Suprapubic skin (tissue), 4 donors: ENCODE measurements at regions not wholly inside any gene's neighbourhood (a gene's known extent, or its start where the extent isn't known, plus 50 kb on each side); places are given as distances from the start of the nearest gene placed in this dataset.
"Not testable (repeated sequence)": the region's sequence is repeated elsewhere in the genome, so short reads cannot be mapped to it uniquely, and the experiment has no call there.

Experiments used
- DNase-seq, 2 donors: peaks; one replicate each; pipeline ENCODE4 v3.0.0-alpha.2; 2019; ENCODE audit warnings: low spot score in 2 of 2
- H3K27ac ChIP-seq: fragments of 200-600 bp; sonication (generic); one replicate; pipeline ENCODE4 v1.5.1; 2019
- H3K27me3 ChIP-seq: fragments of 200-600 bp; sonication (generic); one replicate; pipeline ENCODE4 v1.5.1; 2019
- H3K36me3 ChIP-seq: fragments of 200-600 bp; sonication (generic); one replicate; pipeline ENCODE4 v1.5.1; 2019
- H3K4me1 ChIP-seq: fragments of 200-600 bp; sonication (generic); one replicate; pipeline ENCODE4 v1.5.1; 2019
- H3K4me3 ChIP-seq: fragments of 200-600 bp; sonication (generic); one replicate; pipeline ENCODE4 v1.5.1; 2019; ENCODE audit warnings: mild to moderate bottlenecking
- H3K9me3 ChIP-seq: fragments of 200-600 bp; sonication (generic); one replicate; pipeline ENCODE4 v1.5.1; 2019
- CTCF ChIP-seq, 2 donors: fragments of 200-600 bp in 1 of 2; fragments of 450-650 bp in 1 of 2; sonication (generic) in 1 of 2; IDR thresholded peaks; one replicate each; pipeline ENCODE4 v1.5.1; 2016 to 2019; ENCODE audit warnings: antibody characterized with exemption in 2 of 2, mild to moderate bottlenecking in 1 of 2, moderate library complexity in 1 of 2
- EP300 ChIP-seq: sonication (generic); formaldehyde crosslinking; IDR thresholded peaks from one replicate; pipeline ENCODE4 v1.6.1; 2017; ENCODE audit warnings: antibody characterized with exemption
- POLR2A ChIP-seq, 2 donors: fragments of 450-650 bp; IDR thresholded peaks; one replicate each; pipeline ENCODE4 v1.6.1; 2017; ENCODE audit warnings: antibody characterized with exemption in 2 of 2, mild to moderate bottlenecking in 2 of 2, moderate library complexity in 2 of 2
- POLR2AphosphoS5 ChIP-seq, 3 donors: sonication (generic); formaldehyde crosslinking; IDR thresholded peaks; one replicate each; pipeline ENCODE4 v1.6.1; 2017; ENCODE audit warnings: antibody characterized with exemption in 3 of 3
- WGBS: methylation state at CpG from one replicate; pipeline ENCODE4 v1.1.5; 2018; 5-methylcytosine and 5-hydroxymethylcytosine counted together

GRCh38 chr2:107132746-107133145 lies 246.8 kb upstream of the ST6GAL2 start:
- H3K27me3 ChIP-seq = no peaks in the 10 kb centered on the region
- H3K4me1 ChIP-seq = no peaks in the 10 kb centered on the region
- no peaks in the 10 kb centered on the region for H3K9me3 ChIP-seq
- 71% methylated on average over 4 of the region's 4 CpGs for WGBS
- H3K27ac ChIP-seq = no peak overlapping the region
- no peak for TF ChIP-seq EP300
- H3K4me3 ChIP-seq = no peak overlapping the region
- no peak for DNase-seq
- no peaks in the 10 kb centered on the region for H3K36me3 ChIP-seq

GRCh38 chr2:107133412-107133811 lies 247.4 kb upstream of the ST6GAL2 start:
- Histone ChIP-seq H3K9me3 (no peaks in the 10 kb centered on the region), H3K27me3 (no peaks in the 10 kb centered on the region), H3K4me3 (no peak overlapping the region), H3K27ac (no peak overlapping the region), H3K36me3 (no peaks in the 10 kb centered on the region), H3K4me1 (no peaks in the 10 kb centered on the region)
- no peak for DNase-seq
- 84% methylated on average over 1 of the region's 1 CpG for WGBS
- TF ChIP-seq POLR2AphosphoS5 (IDR thresholded peaks at IDR 0.05) = no peak
- no peak for TF ChIP-seq CTCF (IDR thresholded peaks at IDR 0.05)
- TF ChIP-seq EP300 = no peak
- no peak for TF ChIP-seq POLR2A (IDR thresholded peaks at IDR 0.05)

GRCh38 chr2:107136733-107137132 lies 250.8 kb upstream of the ST6GAL2 start:
- Histone ChIP-seq H3K4me1 (no peaks in the 10 kb centered on the region), H3K27ac (no peak overlapping the region), H3K4me3 (no peak overlapping the region), H3K27me3 (no peaks in the 10 kb centered on the region), H3K9me3 (no peaks in the 10 kb centered on the region), H3K36me3 (no peaks in the 10 kb centered on the region)
- TF ChIP-seq POLR2AphosphoS5 (IDR thresholded peaks at IDR 0.05) = no peak
- no peak for TF ChIP-seq EP300
- no peak for TF ChIP-seq POLR2A (IDR thresholded peaks at IDR 0.05)
- TF ChIP-seq CTCF (IDR thresholded peaks at IDR 0.05) = no peak
- DNase-seq = no peak

- Histone ChIP-seq H3K27ac (no peak overlapping the region), H3K27me3 (no peaks in the 10 kb centered on the region), H3K4me3 (no peak overlapping the region), H3K36me3 (no peaks in the 10 kb centered on the region), H3K4me1 (no peaks in the 10 kb centered on the region), H3K9me3 (no peaks in the 10 kb centered on the region)
- TF ChIP-seq POLR2AphosphoS5 (IDR thresholded peaks at IDR 0.05) (no peak), CTCF (IDR thresholded peaks at IDR 0.05) (no peak), EP300 (no peak), POLR2A (IDR thresholded peaks at IDR 0.05) (no peak)
- 78% methylated on average over 2 of the region's 2 CpGs for WGBS
- DNase-seq = no peak
Observed at GRCh38 chr2:107137706-107138105, 251.7 kb upstream of the ST6GAL2 start.

- Histone ChIP-seq H3K4me1 (no peaks in the 10 kb centered on the region), H3K9me3 (peaks cover 3% of the 10 kb centered on the region), H3K4me3 (no peak overlapping the region), H3K27me3 (no peaks in the 10 kb centered on the region), H3K27ac (no peak overlapping the region), H3K36me3 (no peaks in the 10 kb centered on the region)
- DNase-seq = no peak
- TF ChIP-seq POLR2AphosphoS5 (IDR thresholded peaks at IDR 0.05) = no peak
- no peak for TF ChIP-seq EP300
- TF ChIP-seq POLR2A (IDR thresholded peaks at IDR 0.05) = no peak
- no peak for TF ChIP-seq CTCF (IDR thresholded peaks at IDR 0.05)
- 97% methylated on average over 2 of the region's 2 CpGs for WGBS
Observed at GRCh38 chr2:107146181-107146580, 260.2 kb upstream of the ST6GAL2 start.

- not testable (repeated sequence) for H3K27me3 ChIP-seq, H3K36me3 ChIP-seq, DNase-seq, H3K4me3 ChIP-seq, H3K4me1 ChIP-seq, H3K27ac ChIP-seq, H3K9me3 ChIP-seq
- 94% methylated on average over 5 of the region's 5 CpGs for WGBS
Observed at GRCh38 chr2:107146645-107147044, 260.7 kb upstream of the ST6GAL2 start.
